Activated T-helper 1 cell treated with anti-CD3 and anti-CD28 coated beads, Interleukin-12 subunit alpha, Interleukin-12 subunit beta, Interleukin-2, Interleukin-4 antibody, amounts not matched to agents 30 ng/mL and 10 ng/mL and 1 ng/mL, durations not matched to agents 14 hours and 24 hours and 36 hours (primary cell): ENCODE measurements at regions not wholly inside any gene's neighbourhood (a gene's known extent, or its start where the extent isn't known, plus 50 kb on each side); places are given as distances from the start of the nearest gene placed in this dataset.

ENCODE experiments used
- DNase-seq: peaks from one replicate; pipeline ENCODE4 v3.0.0; 2021; ENCODE audit warnings: low spot score
- H3K27ac Mint-ChIP-seq: one replicate; pipeline ENCODE4 v1.8.0; 2021; ENCODE audit warnings: mild to moderate bottlenecking, mixed read lengths
- H3K27me3 Mint-ChIP-seq: one replicate; pipeline ENCODE4 v1.8.0; 2022; ENCODE audit warnings: mild to moderate bottlenecking, moderate library complexity, mixed read lengths; ENCODE audit not compliant: insufficient read depth
- H3K36me3 Mint-ChIP-seq: one replicate; pipeline ENCODE4 v1.8.0; 2021; ENCODE audit warnings: low read depth, mixed read lengths
- H3K4me1 Mint-ChIP-seq: one replicate; pipeline ENCODE4 v1.8.0; 2021; ENCODE audit warnings: low read depth, mixed read lengths
- H3K4me3 Mint-ChIP-seq: one replicate; pipeline ENCODE4 v1.8.0; 2021; ENCODE audit warnings: mild to moderate bottlenecking, moderate library complexity, mixed read lengths
- H3K9me3 Mint-ChIP-seq: one replicate; pipeline ENCODE4 v1.8.0; 2021; ENCODE audit warnings: mixed read lengths
- intact Hi-C: fragments of 100-400 bp; cut with micrococcal nuclease; formaldehyde crosslinking; loops from one replicate; pipeline ENCODE4 v1.15.1; 2024

- H3K27ac Mint-ChIP-seq, result no peak overlapping the region
- no peak overlapping the region for H3K4me3 Mint-ChIP-seq
- H3K27me3 Mint-ChIP-seq, result no peaks in the 10 kb centered on the region
- no peak for DNase-seq
- no peaks in the 10 kb centered on the region for H3K4me1 Mint-ChIP-seq
- no peaks in the 10 kb centered on the region for H3K9me3 Mint-ChIP-seq
- no peaks in the 10 kb centered on the region for H3K36me3 Mint-ChIP-seq
- intact Hi-C loops, result no loop called here
Observed at GRCh38 chr3:190217081-190217480, 96.4 kb upstream of the P3H2 start.

- H3K4me3 Mint-ChIP-seq, result no peak overlapping the region
- H3K27ac Mint-ChIP-seq, result no peak overlapping the region
- DNase-seq, result no peak
- intact Hi-C loops, result no loop called here
- peaks cover 3% of the 10 kb centered on the region for H3K27me3 Mint-ChIP-seq
- no peaks in the 10 kb centered on the region for H3K4me1 Mint-ChIP-seq
- no peaks in the 10 kb centered on the region for H3K9me3 Mint-ChIP-seq
- H3K36me3 Mint-ChIP-seq, result no peaks in the 10 kb centered on the region
Observed at GRCh38 chr3:190213727-190214126, 93.0 kb upstream of the P3H2 start.

GRCh38 chr3:190210608-190211007 is 89.9 kb upstream of the P3H2 start:
- H3K9me3 Mint-ChIP-seq, result no peaks in the 10 kb centered on the region
- no peaks in the 10 kb centered on the region for H3K36me3 Mint-ChIP-seq
- DNase-seq, result no peak
- H3K4me1 Mint-ChIP-seq, result peaks cover 8% of the 10 kb centered on the region
- peaks cover 3% of the 10 kb centered on the region for H3K27me3 Mint-ChIP-seq
- intact Hi-C loops, result no loop called here
- no peak overlapping the region for H3K4me3 Mint-ChIP-seq
- no peak overlapping the region for H3K27ac Mint-ChIP-seq

GRCh38 chr3:190209533-190209932 is 88.8 kb upstream of the P3H2 start:
- H3K4me1 Mint-ChIP-seq, result peaks cover 9% of the 10 kb centered on the region
- no peak overlapping the region for H3K4me3 Mint-ChIP-seq
- intact Hi-C loops, result no loop called here
- no peak for DNase-seq
- H3K27me3 Mint-ChIP-seq, result peaks cover 5% of the 10 kb centered on the region
- H3K9me3 Mint-ChIP-seq, result no peaks in the 10 kb centered on the region
- no peak overlapping the region for H3K27ac Mint-ChIP-seq
- no peaks in the 10 kb centered on the region for H3K36me3 Mint-ChIP-seq

- Mint-ChIP-seq H3K4me3 (no peak overlapping the region), H3K4me1 (peaks cover 9% of the 10 kb centered on the region)
- intact Hi-C loops, result no loop called here
Observed at GRCh38 chr3:190208196-190208595, 87.5 kb upstream of the P3H2 start.

GRCh38 chr3:190205739-190206138 is 85.0 kb upstream of the P3H2 start:
- peaks cover 9% of the 10 kb centered on the region for H3K4me1 Mint-ChIP-seq
- H3K36me3 Mint-ChIP-seq, result no peaks in the 10 kb centered on the region
- no peak overlapping the region for H3K4me3 Mint-ChIP-seq
- DNase-seq, result no peak
- no peak overlapping the region for H3K27ac Mint-ChIP-seq
- intact Hi-C loops, result no loop called here
- H3K9me3 Mint-ChIP-seq, result no peaks in the 10 kb centered on the region
- peaks cover 6% of the 10 kb centered on the region for H3K27me3 Mint-ChIP-seq

More at GRCh38 chr3:190208196-190208595, 87.5 kb upstream of the P3H2 start:
- Mint-ChIP-seq H3K9me3 (no peaks in the 10 kb centered on the region), H3K27me3 (peaks cover 7% of the 10 kb centered on the region), H3K27ac (no peak overlapping the region), H3K36me3 (no peaks in the 10 kb centered on the region)
- DNase-seq, result no peak

GRCh38 chr3:190204200-190204599 is 83.5 kb upstream of the P3H2 start:
- intact Hi-C loops, result no loop called here
- peaks cover 4% of the 10 kb centered on the region for H3K27me3 Mint-ChIP-seq
- no peak overlapping the region for H3K27ac Mint-ChIP-seq
- no peaks in the 10 kb centered on the region for H3K9me3 Mint-ChIP-seq
- DNase-seq, result no peak
- H3K4me3 Mint-ChIP-seq, result no peak overlapping the region
- H3K4me1 Mint-ChIP-seq, result peaks cover 9% of the 10 kb centered on the region
- H3K36me3 Mint-ChIP-seq, result no peaks in the 10 kb centered on the region

- no peak for DNase-seq
- Mint-ChIP-seq H3K4me3 (no peak overlapping the region), H3K4me1 (no peaks in the 10 kb centered on the region), H3K9me3 (no peaks in the 10 kb centered on the region), H3K27ac (no peak overlapping the region), H3K36me3 (no peaks in the 10 kb centered on the region), H3K27me3 (peaks cover 10% of the 10 kb centered on the region)
- intact Hi-C loops, result no loop called here
Observed at GRCh38 chr3:190197346-190197763, 76.7 kb upstream of the P3H2 start.

DNA sequence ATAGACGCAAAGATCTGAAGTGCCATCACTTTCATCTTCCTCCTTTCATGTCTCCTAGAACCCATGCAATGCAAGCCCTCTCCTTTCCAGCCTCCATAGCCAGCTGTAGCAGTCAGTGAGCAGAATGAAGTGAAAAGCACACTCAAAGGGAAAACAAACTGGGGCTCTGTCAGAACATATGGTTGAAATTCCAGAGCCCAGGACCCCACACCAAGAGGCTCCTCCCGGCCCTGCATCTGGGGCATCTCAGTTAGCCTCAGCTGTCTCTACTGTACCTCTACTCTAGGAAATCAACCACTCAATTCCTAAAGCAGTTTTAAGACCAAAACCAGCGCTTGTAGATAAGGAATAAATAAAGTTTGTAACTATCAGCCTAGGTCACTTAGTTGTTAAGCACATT is 73.8 kb upstream of the P3H2 start:
- H3K4me1 Mint-ChIP-seq, result no peaks in the 10 kb centered on the region
- H3K4me3 Mint-ChIP-seq, result no peak overlapping the region
- no peak for DNase-seq
- no peak overlapping the region for H3K27ac Mint-ChIP-seq
- no peaks in the 10 kb centered on the region for H3K9me3 Mint-ChIP-seq
- peaks cover 10% of the 10 kb centered on the region for H3K27me3 Mint-ChIP-seq
- no peaks in the 10 kb centered on the region for H3K36me3 Mint-ChIP-seq
- intact Hi-C loops, result no loop called here

- H3K4me1 Mint-ChIP-seq, result no peaks in the 10 kb centered on the region
- H3K27me3 Mint-ChIP-seq, result peaks cover 10% of the 10 kb centered on the region
- H3K36me3 Mint-ChIP-seq, result no peaks in the 10 kb centered on the region
- no peaks in the 10 kb centered on the region for H3K9me3 Mint-ChIP-seq
- H3K27ac Mint-ChIP-seq, result no peak overlapping the region
- no peak for DNase-seq
- intact Hi-C loops, result no loop called here
- no peak overlapping the region for H3K4me3 Mint-ChIP-seq
Observed at GRCh38 chr3:190193210-190193609, 72.5 kb upstream of the P3H2 start.

DNA sequence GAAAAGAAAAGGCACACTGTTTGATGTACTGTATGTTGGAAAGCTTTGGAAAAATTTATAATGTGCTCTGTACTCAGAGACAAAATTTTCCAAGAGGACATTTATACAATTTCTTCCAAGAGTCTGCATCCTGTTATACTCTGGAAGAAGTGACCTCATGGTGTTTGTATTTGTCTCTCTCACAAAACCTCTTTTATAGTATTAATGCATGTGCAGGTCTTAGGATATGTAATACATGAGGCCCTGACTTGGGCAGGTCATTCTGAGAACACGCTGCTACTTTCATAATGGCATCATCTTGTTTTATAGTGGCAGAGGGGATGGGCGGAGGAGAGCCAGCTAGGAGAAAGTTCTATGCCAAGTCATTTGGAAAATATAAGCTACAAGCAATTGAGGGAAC is 72.0 kb upstream of the P3H2 start:
- no peaks in the 10 kb centered on the region for H3K9me3 Mint-ChIP-seq
- no peak overlapping the region for H3K4me3 Mint-ChIP-seq
- no peaks in the 10 kb centered on the region for H3K36me3 Mint-ChIP-seq
- DNase-seq, result no peak
- H3K27ac Mint-ChIP-seq, result no peak overlapping the region
- peaks cover 5% of the 10 kb centered on the region for H3K27me3 Mint-ChIP-seq
- intact Hi-C loops, result no loop called here
- no peaks in the 10 kb centered on the region for H3K4me1 Mint-ChIP-seq

GRCh38 chr3:190192087-190192486 is 71.4 kb upstream of the P3H2 start:
- H3K4me1 Mint-ChIP-seq, result no peaks in the 10 kb centered on the region
- intact Hi-C loops, result no loop called here
- H3K36me3 Mint-ChIP-seq, result no peaks in the 10 kb centered on the region
- no peak overlapping the region for H3K4me3 Mint-ChIP-seq
- H3K27me3 Mint-ChIP-seq, result no peaks in the 10 kb centered on the region
- H3K27ac Mint-ChIP-seq, result no peak overlapping the region
- DNase-seq, result no peak
- H3K9me3 Mint-ChIP-seq, result no peaks in the 10 kb centered on the region

- intact Hi-C loops, result no loop called here
- Mint-ChIP-seq H3K4me1 (no peaks in the 10 kb centered on the region), H3K27me3 (no peaks in the 10 kb centered on the region), H3K4me3 (no peak overlapping the region), H3K27ac (no peak overlapping the region), H3K9me3 (no peaks in the 10 kb centered on the region), H3K36me3 (no peaks in the 10 kb centered on the region)
- DNase-seq, result no peak
Observed at GRCh38 chr3:190188197-190188596, 67.5 kb upstream of the P3H2 start.

DNA sequence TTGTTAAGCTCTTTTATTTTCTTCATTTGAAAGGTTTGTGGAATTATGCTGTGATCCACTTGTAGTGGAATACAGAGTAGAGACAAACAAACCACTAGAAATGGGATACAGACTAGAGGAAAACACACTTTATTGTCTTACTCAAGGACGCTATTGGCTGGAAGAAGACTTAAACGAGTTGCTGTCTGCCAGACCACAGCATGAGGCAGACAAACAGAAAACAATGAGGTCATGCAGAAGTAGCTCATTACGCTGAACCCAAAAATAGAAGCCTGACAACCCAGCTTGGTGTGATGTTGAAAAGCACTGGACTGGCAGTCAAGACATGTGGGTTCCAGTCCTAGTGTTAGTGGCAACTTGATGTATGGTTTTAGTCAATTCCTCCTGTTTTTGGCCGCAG is 62.4 kb upstream of the P3H2 start:
- no peak for DNase-seq
- intact Hi-C loops, result no loop called here
- peaks cover 1% of the 10 kb centered on the region for H3K27me3 Mint-ChIP-seq
- H3K27ac Mint-ChIP-seq, result no peak overlapping the region
- no peaks in the 10 kb centered on the region for H3K4me1 Mint-ChIP-seq
- H3K4me3 Mint-ChIP-seq, result no peak overlapping the region
- no peaks in the 10 kb centered on the region for H3K36me3 Mint-ChIP-seq
- no peaks in the 10 kb centered on the region for H3K9me3 Mint-ChIP-seq
